GM19395 (cell line): ENCODE measurements at regions not wholly inside any gene's neighbourhood (a gene's known extent, or its start where the extent isn't known, plus 50 kb on each side); places are given as distances from the start of the nearest gene placed in this dataset.
"Not testable (repeated sequence)": the region's sequence is repeated elsewhere in the genome, so short reads cannot be mapped to it uniquely, and the experiment has no call there.

Experiments
- ATAC-seq: cut with Tn5 transposase; IDR thresholded peaks from one replicate; pipeline ENCODE4 v1.9.1; 2021; ENCODE audit warnings: mild to moderate bottlenecking, moderate library complexity; ENCODE audit not compliant: unreplicated experiment

DNA sequence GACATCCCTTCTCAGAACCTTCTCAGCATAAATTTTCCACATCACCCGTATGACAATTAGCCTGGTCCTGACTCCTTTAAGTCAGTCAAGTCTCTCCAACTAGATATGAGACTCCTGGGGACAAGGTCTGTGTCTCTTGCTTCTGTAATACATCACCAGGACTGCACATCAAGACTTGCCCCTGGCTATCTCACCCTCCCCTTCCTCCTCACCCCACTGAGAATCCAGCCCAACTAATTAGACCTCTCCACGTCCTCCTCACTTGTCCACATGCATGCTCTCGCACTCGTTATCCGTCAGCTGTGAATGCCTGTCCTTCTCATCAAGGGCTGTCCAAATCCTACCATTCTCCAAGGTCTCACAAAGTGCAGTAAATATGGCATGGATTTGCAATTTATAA is 542.8 kb downstream of the PTPRU start:
- ATAC-seq: no peak

DNA sequence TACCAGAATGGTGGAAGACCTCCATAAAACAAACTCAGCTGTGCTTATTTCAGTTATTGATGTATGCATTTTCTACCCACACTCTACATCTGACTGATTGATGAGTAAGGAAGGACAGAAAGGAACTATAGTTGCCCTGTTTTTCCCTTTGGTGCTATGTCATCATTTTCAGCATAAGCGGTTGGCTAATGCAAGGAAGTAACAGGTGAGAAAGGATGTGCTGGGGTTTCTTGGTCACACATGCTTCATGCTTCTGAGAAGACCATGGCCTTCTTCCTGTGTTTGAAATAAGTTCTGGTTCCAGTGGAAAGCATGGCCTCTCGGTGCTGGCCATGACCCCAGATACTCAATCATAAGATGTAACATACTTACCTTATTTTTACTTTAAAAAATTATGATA is 541.2 kb downstream of the PTPRU start:
- ATAC-seq: no peak

DNA sequence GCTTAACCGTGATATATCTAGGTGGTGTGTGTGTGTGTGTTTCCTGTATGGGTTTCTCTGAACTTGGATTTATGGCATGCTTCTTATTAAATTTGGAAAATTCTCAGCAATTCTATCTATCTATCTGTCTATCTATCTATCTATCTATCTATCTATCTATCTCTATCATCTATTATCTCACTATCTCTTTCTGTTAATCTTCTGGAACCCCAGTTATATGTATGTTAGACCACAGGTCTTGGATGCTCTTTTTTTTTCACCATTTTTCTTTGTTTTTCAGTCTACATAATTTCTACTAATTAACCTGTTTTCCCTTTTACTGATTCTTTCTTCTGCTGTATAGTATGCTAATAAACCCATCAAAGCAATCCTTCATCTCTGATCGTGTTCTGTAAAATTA is 538.0 kb downstream of the PTPRU start:
- no peak for ATAC-seq

DNA sequence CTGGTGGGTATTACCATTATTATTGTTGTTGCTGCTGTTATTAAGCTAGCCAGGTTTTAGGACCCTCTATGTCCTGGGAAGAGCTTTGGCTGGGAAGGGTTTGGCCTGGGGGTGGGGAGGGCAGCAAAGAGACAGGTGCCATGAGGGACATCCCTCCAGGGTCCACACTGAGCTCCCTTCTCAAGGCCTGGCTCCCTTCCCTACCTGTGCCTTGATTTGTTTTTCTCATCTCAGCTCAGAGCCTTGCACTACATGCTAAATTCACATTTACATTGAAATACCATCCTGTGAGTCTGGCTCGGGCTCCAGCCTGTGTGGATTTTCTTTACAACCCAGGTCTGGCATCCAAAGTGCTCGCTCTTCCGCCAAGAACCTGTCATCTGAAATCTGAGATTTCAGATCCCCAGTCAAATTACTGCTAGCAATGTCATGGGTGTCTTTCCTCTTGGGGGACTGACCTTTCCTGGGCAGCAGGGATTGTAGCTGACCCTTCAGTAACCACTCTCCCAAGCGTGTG is 536.3 kb downstream of the PTPRU start:
- ATAC-seq: no peak

DNA sequence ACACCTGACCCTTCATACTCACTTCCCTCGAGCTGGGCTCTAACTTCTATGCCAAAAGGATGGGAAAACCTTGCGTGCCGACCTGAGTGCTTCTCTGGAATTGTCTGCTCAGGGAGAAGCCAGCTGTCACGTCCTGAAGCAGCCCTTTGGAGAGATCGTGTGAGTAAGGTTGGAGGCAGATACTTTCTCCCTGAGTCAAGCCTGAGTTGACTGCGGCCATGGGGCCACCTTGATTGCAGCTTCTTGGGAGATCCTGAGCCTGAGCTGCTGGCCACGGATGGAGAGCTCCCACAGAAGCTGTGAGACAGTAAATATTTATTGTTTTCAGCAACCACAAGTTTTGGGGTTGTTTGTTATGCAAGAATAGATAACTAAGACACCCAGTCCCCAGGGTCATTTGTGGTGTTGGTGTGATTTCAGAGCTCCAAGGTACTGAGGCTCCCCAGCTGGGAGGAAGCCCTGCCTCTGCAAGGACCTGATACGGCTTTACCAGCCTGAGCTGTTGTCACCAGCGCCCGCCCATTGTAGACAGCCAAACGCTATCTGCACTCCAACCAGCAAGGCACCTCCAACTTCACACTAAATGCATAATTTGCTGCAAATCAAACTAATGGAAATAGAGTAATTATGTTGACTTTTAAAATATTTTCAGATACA is 531.6 kb downstream of the PTPRU start:
- ATAC-seq: no peak

DNA sequence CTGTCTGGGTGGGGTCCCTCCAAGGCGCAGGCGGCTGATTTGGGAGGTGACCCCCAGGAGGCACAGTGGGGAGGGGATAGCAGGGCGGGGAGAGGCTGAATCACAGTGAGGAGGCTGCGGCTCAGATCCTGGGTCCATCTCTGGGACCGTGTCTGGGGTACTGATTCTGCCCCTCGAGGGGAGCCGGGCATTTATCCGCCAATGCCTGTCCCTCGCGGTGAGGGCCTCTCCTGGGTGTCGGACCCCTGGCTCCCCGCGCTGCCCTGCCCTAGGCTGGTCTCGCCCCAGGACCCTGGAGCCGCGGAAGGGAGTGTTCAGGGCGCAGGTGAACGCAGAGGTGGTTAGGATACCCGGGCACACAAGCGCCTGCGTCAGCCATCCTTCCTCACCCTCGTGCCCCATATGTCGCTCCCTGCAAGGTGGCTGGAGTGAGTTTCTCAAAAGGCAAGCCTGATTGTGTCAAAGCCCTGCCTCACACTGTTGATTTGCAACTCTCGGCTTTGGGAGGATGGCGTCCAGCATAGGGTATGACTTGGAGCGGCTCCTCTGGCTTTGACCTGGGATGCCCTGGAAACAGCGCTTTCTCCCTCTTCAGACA is 530.9 kb downstream of the PTPRU start:
- ATAC-seq: no peak

DNA sequence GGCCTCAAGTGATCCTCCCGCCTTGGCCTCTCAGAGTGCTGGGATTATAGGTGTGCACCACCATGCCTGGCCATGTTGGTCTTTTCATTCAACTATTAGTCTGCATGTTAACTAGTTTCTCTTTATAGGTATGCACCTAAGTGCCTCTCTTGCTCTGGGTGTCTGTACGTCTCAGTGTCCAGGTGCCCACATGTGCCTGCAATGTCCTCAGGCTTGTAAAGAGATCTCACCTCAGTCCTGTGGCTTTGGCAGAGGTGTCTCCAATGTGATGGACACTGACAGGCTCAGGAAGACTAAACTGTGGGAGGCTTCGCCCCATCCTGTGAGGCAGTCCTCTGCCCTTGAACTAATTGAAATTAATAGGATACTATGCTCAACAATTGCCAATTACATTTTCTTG is 526.3 kb downstream of the PTPRU start:
- ATAC-seq: no peak

DNA sequence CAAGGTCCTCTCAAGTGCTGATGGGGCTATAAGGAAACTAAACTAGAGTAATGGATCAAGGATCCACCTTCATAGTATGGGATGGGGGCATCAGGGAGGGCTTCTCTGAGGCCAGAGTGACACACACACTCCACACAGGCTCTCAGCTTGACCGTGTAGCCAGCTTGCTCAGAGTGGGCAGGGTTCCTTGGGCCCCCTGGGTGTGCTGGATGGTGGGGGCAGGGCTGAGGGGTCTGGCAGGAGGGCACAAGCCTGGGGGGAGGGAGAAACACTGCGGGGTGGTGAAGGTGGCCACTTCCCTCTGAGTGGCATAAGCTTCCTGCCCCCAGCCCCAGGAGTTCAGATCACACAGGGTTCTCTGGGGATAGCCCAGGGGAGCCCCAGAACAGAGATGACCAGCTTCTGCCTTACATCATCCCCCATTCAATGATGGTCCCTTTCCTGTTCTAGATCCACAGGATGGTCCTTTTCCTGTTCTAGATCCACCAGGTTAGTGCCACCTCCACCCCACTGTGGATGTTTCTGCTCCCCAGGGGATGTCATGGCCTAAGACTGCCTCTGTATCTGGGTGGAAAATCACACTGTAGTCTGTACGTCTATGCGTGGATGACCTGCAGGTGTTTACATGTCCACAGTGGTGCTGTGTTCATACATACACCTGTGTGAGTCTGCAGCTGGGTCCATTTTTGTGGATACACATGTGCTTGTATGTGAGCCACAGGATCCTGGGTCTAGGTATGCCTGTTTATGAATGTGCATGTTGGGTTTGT is 525.0 kb downstream of the PTPRU start:
- ATAC-seq: no peak

DNA sequence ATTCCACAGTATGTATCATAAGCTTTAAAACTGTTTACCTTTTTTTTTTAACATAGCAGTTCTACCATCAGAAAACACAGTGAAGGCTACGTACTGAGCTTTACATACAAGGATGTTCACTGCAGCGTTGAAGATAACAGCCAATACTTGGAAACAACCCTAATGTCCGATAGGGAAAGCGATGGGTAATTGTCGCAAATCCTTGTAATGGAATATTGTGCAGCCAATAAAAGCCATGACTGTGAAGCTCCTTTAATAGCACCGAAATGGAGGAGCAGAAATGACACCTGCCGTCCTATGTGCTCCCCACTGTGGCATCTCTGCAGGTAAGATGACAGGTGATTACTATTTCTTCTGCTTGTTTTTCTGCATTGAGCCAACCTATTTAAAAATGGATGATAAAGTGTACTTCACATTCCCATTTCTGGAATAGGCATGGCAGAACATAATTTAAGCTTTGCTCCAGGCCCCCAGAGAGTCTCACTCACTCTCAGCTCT is 523.8 kb downstream of the PTPRU start:
- no peak for ATAC-seq

DNA sequence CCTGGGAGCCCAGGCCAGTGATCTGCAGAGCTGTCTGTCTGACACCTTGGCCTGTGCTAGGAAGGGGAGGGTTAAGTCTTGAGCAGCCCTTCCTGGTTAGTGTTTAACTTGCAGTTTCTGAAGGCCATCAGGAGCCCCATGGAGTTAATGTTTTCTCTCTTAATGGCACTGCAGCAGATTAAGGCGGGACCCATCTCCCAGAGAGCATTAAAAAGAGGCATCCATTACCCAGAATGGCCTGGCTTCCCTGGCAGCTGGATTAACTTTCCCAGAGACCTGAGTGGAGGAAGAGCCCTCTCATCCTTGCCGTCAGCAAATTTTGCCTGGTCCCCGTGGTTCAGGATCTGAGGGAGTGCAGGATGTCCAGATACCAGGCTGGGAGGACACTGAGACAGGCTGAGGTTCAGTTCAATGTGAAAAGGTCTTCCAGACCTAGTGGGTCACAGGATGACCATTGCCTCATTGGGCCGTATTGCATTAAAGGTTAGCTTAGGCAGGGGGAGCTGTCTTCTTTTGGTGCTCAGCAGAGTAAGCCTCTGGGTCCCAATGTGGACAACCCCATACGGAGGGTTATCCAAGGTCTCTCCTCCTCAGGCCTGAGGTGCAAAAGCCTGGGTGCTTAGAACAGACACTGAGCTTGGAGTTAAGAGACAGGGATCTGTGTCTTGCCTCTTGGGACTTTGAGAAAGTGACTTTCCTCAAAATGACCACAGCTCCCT is 522.6 kb downstream of the PTPRU start:
- ATAC-seq: no peak

DNA sequence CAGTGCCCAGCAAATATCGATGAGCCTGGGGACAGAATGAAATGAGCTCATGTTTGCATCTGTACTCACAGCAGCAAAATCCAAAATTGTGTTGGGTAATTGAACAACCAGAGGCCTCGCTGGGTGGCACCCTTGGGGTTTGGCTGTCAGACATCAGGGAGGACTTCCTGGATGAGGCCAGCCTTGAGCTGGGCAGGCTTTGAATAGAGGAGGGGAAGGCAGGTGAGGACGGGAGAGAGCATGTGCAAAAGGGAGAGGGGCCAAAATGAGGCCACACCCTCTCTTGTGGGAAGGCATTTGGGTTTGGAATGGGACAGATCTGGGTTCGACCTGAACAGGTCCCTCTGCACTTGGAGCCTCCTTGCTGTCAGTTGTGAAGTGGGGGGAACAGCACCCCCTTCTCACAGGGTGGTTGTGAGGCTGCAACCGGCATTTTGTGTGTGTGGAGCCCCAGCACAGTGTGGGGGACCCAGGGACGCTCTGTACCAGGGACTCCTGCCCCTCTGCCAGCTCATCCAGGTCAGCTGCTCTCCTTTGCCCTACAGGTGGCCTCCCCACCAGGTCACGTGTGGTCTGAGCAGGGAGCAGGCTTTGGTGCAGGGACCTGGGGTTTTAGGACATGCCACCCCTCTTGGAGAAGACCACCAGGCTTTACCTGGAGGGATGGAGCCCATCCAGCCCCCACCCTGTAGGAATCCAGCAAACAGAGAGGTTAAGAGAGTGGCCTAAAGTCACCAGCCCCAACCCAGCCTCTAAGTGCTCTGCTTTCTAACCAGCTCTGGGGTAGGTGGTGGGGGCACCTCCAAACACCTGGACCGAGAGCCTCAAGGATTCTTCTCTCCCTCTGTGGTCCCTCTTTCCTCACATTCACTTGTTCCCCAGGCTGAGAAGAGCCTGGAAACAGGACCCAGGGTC is 521.8 kb downstream of the PTPRU start:
- ATAC-seq: no peak

DNA sequence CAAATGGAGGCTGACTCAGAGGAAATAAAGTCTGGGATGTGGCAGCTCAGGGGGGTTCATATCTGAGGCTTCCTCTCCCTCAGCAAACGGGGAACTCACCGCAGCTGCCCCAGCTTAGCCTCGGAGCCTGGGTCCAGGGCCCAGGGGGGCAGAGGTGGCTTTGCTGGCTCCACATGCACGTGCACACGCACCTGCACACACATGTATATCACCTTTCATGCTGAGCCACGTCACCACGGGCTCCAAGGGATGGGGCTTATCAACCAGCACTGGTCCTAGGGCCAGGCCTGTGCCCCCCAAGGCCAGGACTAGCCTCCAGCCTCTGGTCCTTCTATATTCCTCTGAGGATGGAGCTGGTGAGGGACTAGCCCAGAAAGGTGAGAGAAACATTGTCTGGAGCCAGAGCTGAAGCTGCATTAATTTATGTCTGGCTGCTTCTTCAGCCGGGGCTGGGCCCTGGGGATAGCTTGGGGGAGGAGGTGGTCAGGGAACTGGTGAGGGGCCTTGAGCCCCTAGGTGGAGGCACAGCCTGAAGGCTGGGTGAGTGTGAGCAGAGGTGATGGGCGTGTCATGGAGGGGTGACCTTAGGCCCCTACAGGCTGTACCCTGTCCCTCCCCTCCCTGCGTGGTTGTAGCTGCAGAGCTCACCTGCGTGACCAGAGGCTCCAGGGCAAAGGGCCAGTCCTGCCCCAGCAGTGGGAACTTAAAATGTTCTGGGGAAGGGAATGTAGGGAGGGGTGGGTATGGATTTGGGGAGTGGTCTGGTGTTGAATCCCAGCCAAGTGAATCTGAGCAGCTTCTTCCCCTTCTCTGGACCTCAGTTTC is 520.8 kb downstream of the PTPRU start:
- no peak for ATAC-seq

DNA sequence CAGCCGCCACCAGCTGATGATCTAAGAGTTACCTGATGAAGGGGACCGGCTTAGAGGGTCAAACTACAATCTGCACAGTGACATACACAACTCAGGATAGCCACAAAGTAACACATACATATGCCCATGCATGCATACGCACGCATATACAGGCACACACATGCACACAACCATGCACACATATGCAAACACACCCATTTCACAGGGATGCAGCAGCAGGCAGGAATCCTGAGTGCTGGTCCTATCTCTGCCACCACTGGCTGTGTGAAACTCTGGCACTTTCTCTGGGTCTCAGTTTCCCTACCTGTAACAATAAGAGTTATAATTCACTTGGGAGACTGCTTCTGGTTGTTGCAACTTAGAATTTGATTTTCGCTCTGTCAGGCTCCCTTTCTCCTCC is 520.2 kb downstream of the PTPRU start:
- ATAC-seq: no peak

DNA sequence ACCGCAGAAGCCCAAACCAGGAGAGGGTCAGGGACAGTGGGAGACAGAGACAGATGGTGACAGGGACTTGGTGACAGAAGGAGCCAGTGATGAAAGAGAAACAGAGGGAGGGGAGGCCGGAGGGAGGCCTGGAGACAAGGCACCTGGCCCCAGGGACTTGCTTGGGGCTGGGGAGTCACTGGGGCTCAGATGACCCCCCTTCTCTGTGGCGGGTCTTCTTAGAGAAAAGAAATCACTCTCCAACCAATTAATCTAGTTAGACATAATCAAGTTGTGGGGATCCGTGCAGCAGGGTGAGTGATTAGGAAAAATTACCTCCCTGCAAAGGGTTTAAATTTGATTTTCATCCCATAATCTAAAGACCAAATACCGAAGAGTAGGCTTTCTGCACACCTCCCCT is 519.8 kb downstream of the PTPRU start:
- ATAC-seq: no peak

DNA sequence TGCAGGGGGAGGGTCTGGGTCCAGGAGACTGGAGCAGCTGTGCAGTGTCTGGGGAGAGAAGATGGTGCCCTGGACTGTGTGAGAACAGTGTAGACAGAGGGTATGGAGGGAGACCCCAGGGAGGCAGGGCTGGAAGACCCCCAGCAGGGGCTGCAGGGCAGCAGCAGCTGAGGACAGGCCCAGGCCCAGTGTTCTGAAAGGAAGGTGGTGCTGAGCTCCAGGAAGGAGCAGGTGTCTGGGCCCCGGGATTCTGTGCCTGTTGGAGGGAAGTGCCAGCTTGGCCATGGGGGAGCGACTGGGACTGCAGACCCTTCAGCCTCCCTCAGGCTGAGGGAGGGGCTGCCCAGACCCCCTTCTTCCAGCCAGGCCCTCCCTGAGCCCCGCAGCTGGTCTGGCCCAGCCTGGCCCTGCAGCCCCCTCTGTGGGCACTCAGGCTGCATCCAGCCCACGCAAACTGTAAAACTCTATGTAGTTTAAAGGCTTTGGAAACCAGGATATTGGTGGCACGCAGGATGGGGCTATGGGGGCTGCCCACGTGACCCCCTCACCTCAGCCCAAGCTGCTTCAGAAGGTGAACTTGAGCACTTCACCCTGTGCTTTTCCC is 519.2 kb downstream of the PTPRU start:
- not testable (repeated sequence) for ATAC-seq

DNA sequence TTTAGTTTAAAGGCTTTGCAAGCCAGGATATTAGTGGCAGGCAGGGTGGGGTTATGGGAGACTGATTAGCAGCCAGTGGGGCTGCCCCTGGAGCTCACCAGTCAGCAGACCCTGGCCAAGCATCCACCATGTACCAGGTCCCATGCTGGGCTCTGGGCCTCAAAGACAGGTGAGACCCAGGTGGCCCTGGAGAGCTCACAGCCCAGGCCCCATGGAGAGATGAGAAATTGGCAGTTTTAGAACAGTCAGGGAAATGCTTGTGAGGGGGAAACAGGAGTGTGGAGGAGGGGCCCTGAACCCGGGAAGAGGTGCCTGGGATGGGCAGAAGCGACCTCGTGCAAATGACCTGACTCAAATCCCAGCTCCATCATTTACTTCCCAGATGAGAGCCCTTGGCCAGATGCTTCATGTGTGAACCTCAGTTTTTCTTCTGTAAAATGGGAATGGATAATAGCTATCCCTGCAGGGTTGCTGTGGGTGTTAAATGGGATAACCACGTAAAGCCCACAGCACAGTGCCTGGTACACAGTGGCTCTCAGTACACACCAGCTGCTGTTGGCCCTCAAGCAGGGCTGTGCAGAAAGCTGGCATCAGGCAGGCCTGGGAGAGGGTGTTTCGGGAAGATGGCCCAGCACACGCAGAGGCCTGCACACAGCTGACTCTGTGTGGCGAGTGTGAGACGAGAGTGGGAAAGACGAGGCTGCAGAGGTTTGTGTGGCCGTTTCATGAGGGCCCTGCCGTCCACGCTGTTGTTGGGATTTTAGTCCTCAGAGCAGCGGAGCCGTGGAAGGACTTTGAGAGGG is 518.5 kb downstream of the PTPRU start:
- no peak for ATAC-seq

DNA sequence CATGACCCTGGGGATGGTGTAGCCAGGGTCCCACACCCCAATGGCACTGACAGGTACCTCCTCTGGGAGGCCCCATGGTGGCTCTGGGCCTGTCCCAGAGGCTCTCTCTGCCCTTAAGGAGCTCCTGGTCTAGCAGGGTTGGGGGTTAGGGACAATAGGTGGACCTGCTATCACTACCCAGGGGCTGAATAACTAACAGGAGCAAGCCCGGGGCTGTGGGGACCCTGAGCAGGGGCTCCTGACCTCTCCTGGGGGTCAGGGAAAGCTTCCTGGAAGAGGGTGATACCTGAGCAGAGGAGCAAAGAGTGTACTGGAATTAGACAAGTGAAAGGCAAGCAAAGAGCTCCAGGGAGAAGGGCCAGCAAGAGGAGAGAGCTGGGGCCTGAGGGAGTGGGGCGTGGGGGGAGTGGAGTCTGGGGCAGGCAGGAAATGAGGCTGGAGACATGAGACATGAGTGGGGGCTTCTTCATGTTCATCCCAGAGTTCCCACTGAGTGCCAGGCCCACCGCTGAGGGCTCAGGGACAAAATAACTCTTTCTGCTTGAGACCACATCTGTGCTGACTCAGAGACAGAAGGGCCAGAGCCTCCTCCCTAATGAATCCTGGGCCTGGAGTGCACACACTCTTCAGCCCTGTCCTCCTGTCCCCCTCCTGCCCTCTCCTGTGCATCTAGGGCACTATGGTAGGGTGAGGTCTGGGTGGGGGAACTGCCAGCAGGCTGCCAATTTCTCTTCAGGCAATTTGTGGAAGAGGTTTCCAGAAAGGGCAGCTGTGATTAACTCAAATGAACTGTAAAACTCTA is 517.6 kb downstream of the PTPRU start:
- no peak for ATAC-seq
